ENCODE measurements at regions not wholly inside any gene's neighbourhood (a gene's known extent, or its start where the extent isn't known, plus 50 kb on each side); places are given as distances from the start of the nearest gene placed in this dataset.

DNA sequence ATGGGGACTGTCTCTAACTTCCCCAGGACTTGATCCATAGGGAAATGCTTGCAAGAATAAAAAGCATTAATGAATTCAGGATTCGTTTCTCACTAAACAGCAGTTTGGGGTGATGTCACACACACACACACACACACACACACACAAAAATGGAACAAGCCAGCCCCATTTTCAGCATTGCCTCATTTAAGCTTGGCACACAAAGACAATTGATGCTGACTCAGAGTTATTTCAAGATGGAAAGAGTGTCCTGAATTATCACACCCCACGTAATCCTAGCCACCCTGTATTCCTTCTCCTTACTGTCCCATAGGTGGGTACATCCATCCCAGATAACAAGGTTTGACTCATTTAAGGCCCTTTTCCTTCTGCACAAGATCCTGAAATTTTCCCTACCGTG lies 345.1 kb upstream of the HS3ST1 start (continued):
- TF ChIP-seq ZNF416 (CRISPR knock-in tag; IDR thresholded peaks at IDR 0.05): no peak

DNA sequence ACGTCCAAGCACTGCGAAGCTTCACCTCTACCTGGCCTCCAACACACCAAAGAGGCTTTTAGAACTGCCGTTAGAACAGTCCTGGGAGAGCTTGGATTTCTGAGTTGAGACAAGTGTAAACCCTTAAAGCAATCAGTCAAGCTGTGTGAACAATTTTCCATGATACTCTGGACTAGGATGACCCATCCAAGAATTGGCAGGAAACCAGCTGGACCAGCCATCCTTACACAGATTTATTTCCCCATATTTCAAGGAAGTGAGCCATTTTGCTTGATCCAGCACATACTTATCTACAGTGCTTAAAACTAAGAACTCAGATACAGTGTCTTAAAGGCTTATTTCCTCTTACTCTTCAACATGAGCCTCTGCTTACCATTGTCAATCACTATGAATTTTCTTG lies 340.7 kb upstream of the HS3ST1 start:
- peaks cover 37% of the 10 kb centered on the region for H3K9me3 Mint-ChIP-seq
- CTCF ChIA-PET: no interaction called here
- no peak overlapping the region for H3K4me3 Mint-ChIP-seq
- H3K27ac Mint-ChIP-seq: no peak overlapping the region
- ATAC-seq (no peak), DNase-seq (ENCODE audit: low spot score) (no peak)
- H3K4me1 Mint-ChIP-seq: no peaks in the 10 kb centered on the region
- no peaks in the 10 kb centered on the region for H3K27me3 Mint-ChIP-seq (ENCODE audit: low read depth)
- H3K36me3 Mint-ChIP-seq: peaks cover 15% of the 10 kb centered on the region
- TF ChIP-seq MYBL2 (CRISPR knock-in tag; IDR thresholded peaks at IDR 0.05): no peak
- TF ChIP-seq RORB (CRISPR knock-in tag; IDR thresholded peaks at IDR 0.05): no peak
- no peak for TF ChIP-seq SP1 (CRISPR knock-in tag; conservative IDR thresholded peaks at IDR 0.05)
- no peak for TF ChIP-seq ZNF219 (CRISPR knock-in tag; IDR thresholded peaks at IDR 0.05; ENCODE audit: borderline replicate concordance)
- no peak for TF ChIP-seq NFE2L1 (CRISPR knock-in tag; IDR thresholded peaks at IDR 0.05)
- no peak for TF ChIP-seq CBFB (CRISPR knock-in tag; IDR thresholded peaks at IDR 0.05; ENCODE audit: low read depth)
- no peak for TF ChIP-seq JUN (CRISPR knock-in tag; IDR thresholded peaks at IDR 0.05)
- no peak for TF ChIP-seq NFYB (CRISPR knock-in tag; conservative IDR thresholded peaks at IDR 0.05; ENCODE audit: low read depth)
- no peak for TF ChIP-seq FOXK1 (CRISPR knock-in tag; IDR thresholded peaks at IDR 0.05)
- TF ChIP-seq, protein P1, sequence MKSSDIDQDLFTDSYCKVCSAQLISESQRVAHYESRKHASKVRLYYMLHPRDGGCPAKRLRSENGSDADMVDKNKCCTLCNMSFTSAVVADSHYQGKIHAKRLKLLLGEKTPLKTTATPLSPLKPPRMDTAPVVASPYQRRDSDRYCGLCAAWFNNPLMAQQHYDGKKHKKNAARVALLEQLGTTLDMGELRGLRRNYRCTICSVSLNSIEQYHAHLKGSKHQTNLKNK (CRISPR knock-in tag; IDR thresholded peaks at IDR 0.05): no peak
- TF ChIP-seq, protein P2, sequence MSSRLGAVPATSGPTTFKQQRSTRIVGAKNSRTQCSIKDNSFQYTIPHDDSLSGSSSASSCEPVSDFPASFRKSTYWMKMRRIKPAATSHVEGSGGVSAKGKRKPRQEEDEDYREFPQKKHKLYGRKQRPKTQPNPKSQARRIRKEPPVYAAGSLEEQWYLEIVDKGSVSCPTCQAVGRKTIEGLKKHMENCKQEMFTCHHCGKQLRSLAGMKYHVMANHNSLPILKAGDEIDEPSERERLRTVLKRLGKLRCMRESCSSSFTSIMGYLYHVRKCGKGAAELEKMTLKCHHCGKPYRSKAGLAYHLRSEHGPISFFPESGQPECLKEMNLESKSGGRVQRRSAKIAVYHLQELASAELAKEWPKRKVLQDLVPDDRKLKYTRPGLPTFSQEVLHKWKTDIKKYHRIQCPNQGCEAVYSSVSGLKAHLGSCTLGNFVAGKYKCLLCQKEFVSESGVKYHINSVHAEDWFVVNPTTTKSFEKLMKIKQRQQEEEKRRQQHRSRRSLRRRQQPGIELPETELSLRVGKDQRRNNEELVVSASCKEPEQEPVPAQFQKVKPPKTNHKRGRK (CRISPR knock-in tag; IDR thresholded peaks at IDR 0.05; ENCODE audit: borderline replicate concordance): no peak
- no peak for TF ChIP-seq GRHL2 (CRISPR knock-in tag; IDR thresholded peaks at IDR 0.05; ENCODE audit: insufficient replicate concordance, severe bottlenecking)
- POLR2A ChIA-PET: no interaction called here

DNA sequence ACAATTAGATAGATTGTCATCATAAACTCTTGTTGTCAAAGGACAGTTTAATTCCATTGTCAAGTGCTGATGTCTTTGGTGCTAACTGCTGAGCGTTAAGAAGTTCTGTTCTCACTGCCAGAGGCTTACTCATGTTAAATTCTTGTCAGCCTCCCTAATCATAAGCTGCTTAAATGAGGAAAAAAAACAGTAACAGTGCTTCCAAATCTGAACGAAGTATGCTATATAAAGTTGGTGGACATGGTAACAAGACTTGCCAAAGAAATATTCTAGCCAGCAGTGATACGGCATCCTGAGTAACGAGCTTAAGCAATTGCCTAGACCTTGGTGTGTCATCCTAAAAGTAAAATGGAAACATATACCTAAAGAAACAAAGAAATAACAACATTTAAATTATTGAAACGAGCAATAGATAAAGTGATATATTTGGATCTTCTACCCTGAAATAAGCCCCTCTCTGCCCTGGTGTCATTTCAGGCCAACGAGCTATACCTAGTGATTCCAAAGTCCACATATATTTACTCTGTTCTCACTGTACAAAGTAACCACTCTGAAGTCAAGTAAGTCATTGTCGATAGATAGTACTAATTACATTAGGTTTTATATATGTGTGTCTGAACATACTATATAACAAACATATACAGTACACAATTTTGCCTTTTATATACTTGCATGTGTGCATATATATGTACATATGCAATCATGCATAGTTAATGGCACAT lies 339.7 kb upstream of the HS3ST1 start:
- Mint-ChIP-seq H3K27me3 (ENCODE audit: low read depth) (no peaks in the 10 kb centered on the region), H3K9me3 (peaks cover 29% of the 10 kb centered on the region), H3K27ac (no peak overlapping the region), H3K36me3 (peaks cover 13% of the 10 kb centered on the region), H3K4me3 (no peak overlapping the region), H3K4me1 (peaks cover 6% of the 10 kb centered on the region; the same call in 1 of the 2 replicates)
- ChIA-PET POLR2A (no interaction called here), CTCF (no interaction called here)
- TF ChIP-seq, protein P3, sequence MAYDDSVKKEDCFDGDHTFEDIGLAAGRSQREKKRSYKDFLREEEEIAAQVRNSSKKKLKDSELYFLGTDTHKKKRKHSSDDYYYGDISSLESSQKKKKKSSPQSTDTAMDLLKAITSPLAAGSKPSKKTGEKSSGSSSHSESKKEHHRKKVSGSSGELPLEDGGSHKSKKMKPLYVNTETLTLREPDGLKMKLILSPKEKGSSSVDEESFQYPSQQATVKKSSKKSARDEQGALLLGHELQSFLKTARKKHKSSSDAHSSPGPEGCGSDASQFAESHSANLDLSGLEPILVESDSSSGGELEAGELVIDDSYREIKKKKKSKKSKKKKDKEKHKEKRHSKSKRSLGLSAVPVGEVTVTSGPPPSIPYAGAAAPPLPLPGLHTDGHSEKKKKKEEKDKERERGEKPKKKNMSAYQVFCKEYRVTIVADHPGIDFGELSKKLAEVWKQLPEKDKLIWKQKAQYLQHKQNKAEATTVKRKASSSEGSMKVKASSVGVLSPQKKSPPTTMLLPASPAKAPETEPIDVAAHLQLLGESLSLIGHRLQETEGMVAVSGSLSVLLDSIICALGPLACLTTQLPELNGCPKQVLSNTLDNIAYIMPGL (CRISPR knock-in tag; IDR thresholded peaks at IDR 0.05): no peak
- TF ChIP-seq SMAD3 (CRISPR knock-in tag; IDR thresholded peaks at IDR 0.05; ENCODE audit: borderline replicate concordance): no peak
- TF ChIP-seq, protein P4, sequence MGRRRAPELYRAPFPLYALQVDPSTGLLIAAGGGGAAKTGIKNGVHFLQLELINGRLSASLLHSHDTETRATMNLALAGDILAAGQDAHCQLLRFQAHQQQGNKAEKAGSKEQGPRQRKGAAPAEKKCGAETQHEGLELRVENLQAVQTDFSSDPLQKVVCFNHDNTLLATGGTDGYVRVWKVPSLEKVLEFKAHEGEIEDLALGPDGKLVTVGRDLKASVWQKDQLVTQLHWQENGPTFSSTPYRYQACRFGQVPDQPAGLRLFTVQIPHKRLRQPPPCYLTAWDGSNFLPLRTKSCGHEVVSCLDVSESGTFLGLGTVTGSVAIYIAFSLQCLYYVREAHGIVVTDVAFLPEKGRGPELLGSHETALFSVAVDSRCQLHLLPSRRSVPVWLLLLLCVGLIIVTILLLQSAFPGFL (CRISPR knock-in tag; IDR thresholded peaks at IDR 0.05; ENCODE audit: borderline replicate concordance): no peak
- no peak for TF ChIP-seq ZNF232 (CRISPR knock-in tag; IDR thresholded peaks at IDR 0.05)
- no peak for TF ChIP-seq SP1 (CRISPR knock-in tag; conservative IDR thresholded peaks at IDR 0.05)
- TF ChIP-seq PRRX2 (CRISPR knock-in tag; IDR thresholded peaks at IDR 0.05): no peak
- no peak for TF ChIP-seq CREM (CRISPR knock-in tag; IDR thresholded peaks at IDR 0.05)
- TF ChIP-seq ZNF121 (CRISPR knock-in tag; IDR thresholded peaks at IDR 0.05): no peak
- no peak for TF ChIP-seq TEAD4 (CRISPR knock-in tag; IDR thresholded peaks at IDR 0.05)
- no peak for TF ChIP-seq ZNF138 (CRISPR knock-in tag; conservative IDR thresholded peaks at IDR 0.05)
- TF ChIP-seq, protein P5, sequence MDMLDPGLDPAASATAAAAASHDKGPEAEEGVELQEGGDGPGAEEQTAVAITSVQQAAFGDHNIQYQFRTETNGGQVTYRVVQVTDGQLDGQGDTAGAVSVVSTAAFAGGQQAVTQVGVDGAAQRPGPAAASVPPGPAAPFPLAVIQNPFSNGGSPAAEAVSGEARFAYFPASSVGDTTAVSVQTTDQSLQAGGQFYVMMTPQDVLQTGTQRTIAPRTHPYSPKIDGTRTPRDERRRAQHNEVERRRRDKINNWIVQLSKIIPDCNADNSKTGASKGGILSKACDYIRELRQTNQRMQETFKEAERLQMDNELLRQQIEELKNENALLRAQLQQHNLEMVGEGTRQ (CRISPR knock-in tag; IDR thresholded peaks at IDR 0.05): no peak
- DNase-seq (ENCODE audit: low spot score) (no peak), ATAC-seq (no peak)
